NB4 (cell line): ENCODE measurements at regions not wholly inside any gene's neighbourhood (a gene's known extent, or its start where the extent isn't known, plus 50 kb on each side); places are given as distances from the start of the nearest gene placed in this dataset.

Experiments
- MAX ChIP-seq: IDR thresholded peaks from 2 replicates; pipeline ENCODE4 v1.6.1; 2011; ENCODE audit warnings: low read depth, low read length
- POLR2A ChIP-seq: IDR thresholded peaks from 2 replicates; pipeline ENCODE4 v1.6.1; 2011; ENCODE audit warnings: mild to moderate bottlenecking; ENCODE audit not compliant: insufficient read length; ENCODE audit errors: extremely low read depth

GRCh38 chr3:6155650-6156338 is 705.1 kb upstream of the GRM7 start:
- TF ChIP-seq MAX, result no peak
- TF ChIP-seq POLR2A, result no peak
